ENCODE measurements at regions not wholly inside any gene's neighbourhood (a gene's known extent, or its start where the extent isn't known, plus 50 kb on each side); places are given as distances from the start of the nearest gene placed in this dataset.

GRCh38 chr18:77329651-77330050, 80.0 kb downstream of the GALR1 start:
- DNase-seq = no peak

GRCh38 chr18:77334876-77335275, 85.2 kb downstream of the GALR1 start:
- DNase-seq = no peak

GRCh38 chr18:77337604-77338003, 88.0 kb downstream of the GALR1 start:
- DNase-seq = no peak

GRCh38 chr18:77339093-77339492, 89.4 kb downstream of the GALR1 start:
- no peak for DNase-seq

- no peak for DNase-seq
Observed at GRCh38 chr18:77339623-77340022, 90.0 kb downstream of the GALR1 start.

- DNase-seq = no peak
Observed at GRCh38 chr18:77340815-77341214, 91.2 kb downstream of the GALR1 start.

GRCh38 chr18:77341527-77342325, 92.1 kb downstream of the GALR1 start:
- DNase-seq = no peak

- DNase-seq = no peak
Observed at GRCh38 chr18:77342736-77343135, 93.1 kb downstream of the GALR1 start.

- no peak for DNase-seq
Observed at GRCh38 chr18:77343846-77344510, 94.3 kb downstream of the GALR1 start.

GRCh38 chr18:77344786-77345500, 95.3 kb downstream of the GALR1 start:
- no peak for DNase-seq

- no peak for DNase-seq
Observed at GRCh38 chr18:77346208-77346810, 96.7 kb downstream of the GALR1 start.

GRCh38 chr18:77353349-77353748, 103.7 kb downstream of the GALR1 start:
- DNase-seq = peak; percentile 83

GRCh38 chr18:77359561-77360314, 110.1 kb downstream of the GALR1 start:
- no peak for DNase-seq

GRCh38 chr18:77360315-77361190, 110.9 kb downstream of the GALR1 start:
- no peak for DNase-seq

- DNase-seq = no peak
Observed at GRCh38 chr18:77361382-77361781, 111.7 kb downstream of the GALR1 start.

GRCh38 chr18:77365667-77366066, 116.0 kb downstream of the GALR1 start:
- DNase-seq = no peak

- no peak for DNase-seq
Observed at GRCh38 chr18:77366067-77366719, 116.5 kb downstream of the GALR1 start.

GRCh38 chr18:77366720-77367641, 117.3 kb downstream of the GALR1 start:
- peak; percentile 80 for DNase-seq

- DNase-seq = no peak
Observed at GRCh38 chr18:77369644-77370043, 120.0 kb downstream of the GALR1 start.

Data from NCI-H2171 treated with DMSO at 0.1 percent for 48 hours (cell line).